Heart right ventricle (tissue), 16 donors: ENCODE measurements at regions not wholly inside any gene's neighbourhood (a gene's known extent, or its start where the extent isn't known, plus 50 kb on each side); places are given as distances from the start of the nearest gene placed in this dataset.
"Not testable (repeated sequence)": the region's sequence is repeated elsewhere in the genome, so short reads cannot be mapped to it uniquely, and the experiment has no call there.

Experiments used
- ATAC-seq, 8 donors: fragments of 200-7000 bp; cut with Tn5 transposase; one replicate each; pipeline ENCODE4 v1.9.1; 2020; ENCODE audit warnings: mild to moderate bottlenecking in 8 of 8, moderate library complexity in 8 of 8, moderate number of reproducible peaks in 1 of 8
- DNase-seq, 2 donors: peaks; one replicate each; pipeline ENCODE4 v3.0.0-alpha.2; 2020
- H3K27ac ChIP-seq, 10 donors: fragments of 200-600 bp; sonication (generic) in 2 of 10; one replicate each; pipeline versions ENCODE4 v1.5.0 to v1.8.0; 2020 to 2022; ENCODE audit warnings: mild to moderate bottlenecking in 3 of 10
- H3K27me3 ChIP-seq, 7 donors: fragments of 200-600 bp; one replicate each; pipeline ENCODE4 v1.8.0; 2021 to 2022; ENCODE audit warnings: mild to moderate bottlenecking in 2 of 7
- H3K36me3 ChIP-seq, 9 donors: fragments of 200-600 bp; sonication (generic) in 1 of 9; one replicate each; pipeline versions ENCODE4 v1.5.0 to v1.8.0; 2020 to 2022; ENCODE audit warnings: mild to moderate bottlenecking in 2 of 9
- H3K4me1 ChIP-seq, 9 donors: fragments of 200-600 bp; sonication (generic) in 1 of 9; one replicate each; pipeline versions ENCODE4 v1.5.0 to v1.8.0; 2020 to 2022; ENCODE audit warnings: mild to moderate bottlenecking in 4 of 9
- H3K4me3 ChIP-seq, 10 donors: fragments of 200-600 bp; sonication (generic) in 2 of 10; one replicate each; pipeline versions ENCODE4 v1.5.0 to v1.8.0; 2020 to 2022; ENCODE audit warnings: mild to moderate bottlenecking in 7 of 10, moderate library complexity in 2 of 10
- H3K9me3 ChIP-seq, 11 donors: fragments of 200-600 bp in 10 of 11; sonication (generic) in 2 of 11; one replicate each; pipeline versions ENCODE4 v1.5.0 to v1.8.0; 2013 to 2022; ENCODE audit warnings: mild to moderate bottlenecking in 2 of 11, control low read depth in 1 of 11, moderate library complexity in 1 of 11
- CTCF ChIP-seq, 9 donors: fragments of 200-600 bp; sonication (generic) in 2 of 9; IDR thresholded peaks; one replicate each; pipeline versions ENCODE4 v1.5.0 to v1.8.0; 2021 to 2022; ENCODE audit warnings: antibody characterized with exemption in 9 of 9, mild to moderate bottlenecking in 5 of 9, moderate library complexity in 1 of 9
- WGBS, 2 donors: extraction: QIAGEN DNeasy Blood & Tissue Kit; methylation state at CpG; one replicate each; pipeline ENCODE4 v1.1.7; 2013; ENCODE audit warnings: inconsistent platforms in 1 of 2; 5-methylcytosine and 5-hydroxymethylcytosine counted together
- intact Hi-C, 10 donors: fragments of 100-400 bp; cut with DNase I; formaldehyde crosslinking; loops; one replicate each; pipeline versions ENCODE4 v1.11.1 to v1.14.2; 2022
- donor health status: Arrhythmogenic right ventricular cardiomyopathy.
- donor health status: ischemic (EF 13 %, LVEDD 7.1; RV severe dilation, severe dysfunction).
- donor health status: healthy with polysubstance abuse.
- donor health status: DM: no; HTN: yes; CAD: no.
- donor health status: DM: no; HTN: no; CAD: no.
- donor health status: ischemic (EF 25% LVEDD 6.9; RV normal size, moderate dysfunction).
- donor health status: ischemic (EF 25% LVEDD 5.7; RV mildly dilated, moderate dysfunction).
- donor health status: healthy.
- donor health status: DM: yes; HTN: yes; CAD: no.
- donor health status: Ischemic cardiomyopathy.
- donor health status: ischemic (EF 35%, LVEDD 5.7; RV mildly dilated, moderate dysfunction).
- donor health status: nonischemic (EF 11% LVEDD 7.7; RV severe dilation, severe dysfunction).
- donor health status: DM: yes; HTN: yes; CAD: no.
- donor health status: PGD.
- donor health status: ischemic (EF 29% LVEDD 5.4; RV normal size, mild dysfunction).
- donor health status: nonischemic (EF 23%, LVEDD 6.1; RV moderate dilation, normal function).

- ATAC-seq (no peak), DNase-seq (no peak)
- intact Hi-C loops = no loop called here
- Histone ChIP-seq H3K4me1 (no peaks in the 10 kb centered on the region), H3K9me3 (peaks cover 0 to 18% (median 0%) of the 10 kb centered on the region in 11 donors), H3K36me3 (no peaks in the 10 kb centered on the region), H3K27me3 (peaks cover 0 to 6% (median 0%) of the 10 kb centered on the region in 7 donors), H3K27ac (no peak overlapping the region), H3K4me3 (no peak overlapping the region)
- 65 to 75% methylated on average over 7 of the region's 7 CpGs for WGBS, 2 donors
- no peak for TF ChIP-seq CTCF (IDR thresholded peaks at IDR 0.05)
These were observed 343.2 kb downstream of the EIPR1 start for GRCh38 chr2:3034396-3034795.

DNA sequence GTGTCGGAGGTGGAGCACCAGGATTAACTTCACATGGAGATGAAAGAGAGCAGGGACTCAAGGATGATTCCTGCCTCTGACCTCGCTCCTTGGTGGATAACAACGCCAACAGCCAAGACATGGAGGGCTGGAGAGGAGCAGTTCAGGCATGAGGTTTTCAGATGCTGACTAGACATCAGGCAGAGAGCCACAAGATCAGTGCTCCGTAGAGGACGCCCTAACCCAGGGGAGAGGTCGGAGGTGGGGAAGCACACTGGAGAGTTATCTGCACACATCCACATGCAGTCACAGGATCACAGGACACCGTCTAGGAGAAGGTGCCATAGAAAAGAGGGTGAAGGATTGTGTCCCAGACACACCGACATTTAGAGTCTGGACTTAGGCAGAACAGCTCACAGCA lies 344.3 kb downstream of the EIPR1 start:
- Histone ChIP-seq H3K4me1 (no peaks in the 10 kb centered on the region), H3K27ac (no peak overlapping the region), H3K4me3 (no peak overlapping the region), H3K36me3 (no peaks in the 10 kb centered on the region), H3K9me3 (peaks cover 0 to 18% (median 0%) of the 10 kb centered on the region in 11 donors), H3K27me3 (peaks cover 0 to 3% (median 0%) of the 10 kb centered on the region in 7 donors)
- intact Hi-C loops = no loop called here
- no peak for ATAC-seq
- no peak for DNase-seq
- TF ChIP-seq CTCF (IDR thresholded peaks at IDR 0.05) = no peak
- WGBS, 2 donors = 74 to 83% methylated on average over 8 of the region's 8 CpGs

DNA sequence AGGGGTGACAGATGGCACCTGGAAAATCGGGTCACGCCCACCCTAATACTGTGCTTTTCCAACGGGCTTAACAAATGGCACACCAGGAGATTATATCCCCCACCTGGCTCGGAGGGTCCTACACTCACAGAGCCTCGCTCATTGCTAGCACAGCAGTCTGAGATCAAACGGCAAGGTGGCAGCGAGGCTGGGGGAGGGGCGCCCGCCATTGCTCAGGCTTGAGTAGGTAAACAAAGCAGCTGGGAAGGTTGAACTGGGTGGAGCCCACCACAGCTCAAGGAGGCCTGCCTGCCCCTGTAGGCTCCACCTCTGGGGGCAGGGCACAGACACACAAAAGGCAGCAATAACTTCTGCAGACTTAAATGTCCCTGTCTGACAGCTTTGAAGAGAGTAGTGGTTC lies 346.8 kb downstream of the EIPR1 start:
- DNase-seq, H3K27ac ChIP-seq, H3K4me3 ChIP-seq, H3K27me3 ChIP-seq, intact Hi-C loops, H3K4me1 ChIP-seq, H3K36me3 ChIP-seq, ATAC-seq: not testable (repeated sequence)
- H3K9me3 ChIP-seq = peaks cover 0 to 18% (median 0%) of the 10 kb centered on the region in 11 donors
- WGBS, 2 donors = 80 to 92% methylated on average over 9 of the region's 9 CpGs

DNA sequence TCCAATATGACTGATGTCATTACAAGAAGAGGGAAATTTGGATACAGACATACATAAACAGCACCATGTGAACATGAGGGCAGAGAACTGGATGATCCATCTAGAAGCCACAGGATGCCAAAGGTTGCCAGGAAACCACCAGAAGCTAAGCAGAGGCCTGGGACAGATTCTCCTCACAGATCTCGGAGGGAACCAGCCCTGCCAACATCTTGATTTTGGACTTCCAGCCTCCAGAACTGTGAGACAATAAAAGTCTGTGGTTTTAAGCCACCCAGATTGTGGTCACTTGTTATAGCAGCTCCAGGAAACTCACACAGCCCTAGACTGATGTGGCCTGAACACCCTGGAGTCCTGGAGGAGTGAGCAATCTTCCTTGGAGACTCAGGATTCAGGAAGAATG lies 351.6 kb downstream of the EIPR1 start:
- intact Hi-C loops = no loop called here
- ATAC-seq (no peak), DNase-seq (no peak)
- H3K27ac ChIP-seq = no peak overlapping the region
- no peak overlapping the region for H3K4me3 ChIP-seq
- H3K4me1 ChIP-seq = no peaks in the 10 kb centered on the region
- H3K27me3 ChIP-seq = peaks cover 0 to 3% (median 0%) of the 10 kb centered on the region in 7 donors
- peaks cover 0 to 13% (median 0%) of the 10 kb centered on the region in 11 donors for H3K9me3 ChIP-seq
- 56 to 61% methylated on average over 1 of the region's 1 CpG for WGBS, 2 donors
- H3K36me3 ChIP-seq = no peaks in the 10 kb centered on the region
- TF ChIP-seq CTCF (IDR thresholded peaks at IDR 0.05) = no peak

DNA sequence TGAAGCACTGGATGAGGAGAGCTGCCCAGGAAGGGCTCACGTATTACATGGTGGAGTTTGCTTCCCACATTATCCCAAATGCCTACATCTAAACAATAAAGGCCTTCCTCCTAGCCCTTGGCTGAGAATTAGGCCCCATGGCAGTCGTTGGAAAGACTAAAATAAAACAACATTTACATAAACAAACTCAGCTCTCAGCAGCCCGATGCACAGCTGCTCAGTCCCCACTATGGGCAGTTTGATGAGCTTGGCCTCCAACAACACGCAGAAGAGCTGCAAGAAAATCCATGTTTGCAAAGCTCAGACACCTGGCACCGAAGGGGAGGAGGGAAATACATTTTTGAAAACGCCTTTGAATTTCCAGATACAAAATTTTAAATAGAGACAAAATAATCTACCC lies 352.4 kb downstream of the EIPR1 start:
- H3K4me1 ChIP-seq = no peaks in the 10 kb centered on the region
- DNase-seq (no peak), ATAC-seq (no peak)
- H3K27me3 ChIP-seq = peaks cover 0 to 3% (median 0%) of the 10 kb centered on the region in 7 donors
- no peaks in the 10 kb centered on the region for H3K36me3 ChIP-seq
- peaks cover 0 to 5% (median 0%) of the 10 kb centered on the region in 11 donors for H3K9me3 ChIP-seq
- H3K4me3 ChIP-seq = no peak overlapping the region
- no peak for TF ChIP-seq CTCF (IDR thresholded peaks at IDR 0.05)
- 64 to 67% methylated on average over 6 of the region's 6 CpGs for WGBS, 2 donors
- H3K27ac ChIP-seq = no peak overlapping the region
- intact Hi-C loops = no loop called here
